SU-DHL-6 (cell line): ENCODE measurements at regions not wholly inside any gene's neighbourhood (a gene's known extent, or its start where the extent isn't known, plus 50 kb on each side); places are given as distances from the start of the nearest gene placed in this dataset.

ENCODE experiments used
- CTCF ChIP-seq: fragments of 200-600 bp; sonication (generic); IDR thresholded peaks from one replicate; pipeline ENCODE4 v1.5.1; 2017; ENCODE audit warnings: antibody characterized with exemption, mild to moderate bottlenecking, low read length, moderate library complexity; ENCODE audit not compliant: insufficient read depth, poor library complexity, severe bottlenecking
- EZH2phosphoT487 ChIP-seq: fragments of 200-600 bp; sonication (generic), shearing (Covaris generic); conservative IDR thresholded peaks from 2 replicates; pipeline ENCODE4 v1.6.1; 2018; ENCODE audit warnings: mild to moderate bottlenecking, antibody characterized with exemption, low read length, moderate library complexity, mixed read lengths

GRCh38 chr12:76270657-76271358 is 77.4 kb downstream of the BBS10 start:
- TF ChIP-seq CTCF (no peak), EZH2phosphoT487 (no peak)
